ENCODE measurements at regions not wholly inside any gene's neighbourhood (a gene's known extent, or its start where the extent isn't known, plus 50 kb on each side); places are given as distances from the start of the nearest gene placed in this dataset.

DNA sequence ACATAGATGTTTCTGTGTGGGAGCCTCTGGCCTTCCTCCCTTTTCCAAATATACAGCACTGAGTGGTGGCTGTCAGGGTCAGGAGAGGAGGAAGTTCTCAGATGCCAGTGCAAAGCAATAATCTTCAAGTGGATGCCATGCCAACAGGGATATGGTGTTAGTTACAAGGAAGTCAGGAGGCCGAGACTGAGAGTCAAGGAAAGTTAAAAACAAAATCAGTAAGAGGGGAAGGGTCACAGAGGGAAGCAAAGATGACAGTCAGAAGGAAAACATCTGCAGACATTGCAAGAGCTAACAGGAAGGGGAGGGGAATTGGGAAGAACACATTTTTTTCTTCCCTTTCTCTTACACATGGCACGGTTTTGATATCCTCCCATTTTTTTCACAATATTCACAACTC, 691.4 kb downstream of the ADGRL2 start:
- TF ChIP-seq MXI1 (IDR thresholded peaks at IDR 0.05; ENCODE audit: borderline replicate concordance, low read depth, low read length), result no peak
- TF ChIP-seq, protein P1, sequence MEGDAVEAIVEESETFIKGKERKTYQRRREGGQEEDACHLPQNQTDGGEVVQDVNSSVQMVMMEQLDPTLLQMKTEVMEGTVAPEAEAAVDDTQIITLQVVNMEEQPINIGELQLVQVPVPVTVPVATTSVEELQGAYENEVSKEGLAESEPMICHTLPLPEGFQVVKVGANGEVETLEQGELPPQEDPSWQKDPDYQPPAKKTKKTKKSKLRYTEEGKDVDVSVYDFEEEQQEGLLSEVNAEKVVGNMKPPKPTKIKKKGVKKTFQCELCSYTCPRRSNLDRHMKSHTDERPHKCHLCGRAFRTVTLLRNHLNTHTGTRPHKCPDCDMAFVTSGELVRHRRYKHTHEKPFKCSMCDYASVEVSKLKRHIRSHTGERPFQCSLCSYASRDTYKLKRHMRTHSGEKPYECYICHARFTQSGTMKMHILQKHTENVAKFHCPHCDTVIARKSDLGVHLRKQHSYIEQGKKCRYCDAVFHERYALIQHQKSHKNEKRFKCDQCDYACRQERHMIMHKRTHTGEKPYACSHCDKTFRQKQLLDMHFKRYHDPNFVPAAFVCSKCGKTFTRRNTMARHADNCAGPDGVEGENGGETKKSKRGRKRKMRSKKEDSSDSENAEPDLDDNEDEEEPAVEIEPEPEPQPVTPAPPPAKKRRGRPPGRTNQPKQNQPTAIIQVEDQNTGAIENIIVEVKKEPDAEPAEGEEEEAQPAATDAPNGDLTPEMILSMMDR (conservative IDR thresholded peaks at IDR 0.05; ENCODE audit: low read depth, low read length), result no peak
